H7 (cell line): ENCODE measurements at regions not wholly inside any gene's neighbourhood (a gene's known extent, or its start where the extent isn't known, plus 50 kb on each side); places are given as distances from the start of the nearest gene placed in this dataset.
A peak's percentile ranks its signal among the peaks of the same experiment; 100 is the strongest.
"Not testable (repeated sequence)": the region's sequence is repeated elsewhere in the genome, so short reads cannot be mapped to it uniquely, and the experiment has no call there.

Experiments
- DNase-seq: peaks from one replicate; pipeline ENCODE4 v3.0.0; 2012
- H3K27me3 ChIP-seq: 2 replicates; pipeline ENCODE4 v1.6.0; 2011; ENCODE audit warnings: mild to moderate bottlenecking, low read length; ENCODE audit not compliant: control insufficient read depth, insufficient read depth
- H3K36me3 ChIP-seq: replicated peaks from 2 replicates; pipeline ENCODE4 v1.5.1; 2011; ENCODE audit warnings: low read length; ENCODE audit not compliant: control insufficient read depth, insufficient read depth
- H3K4me3 ChIP-seq: 2 replicates; pipeline ENCODE4 v1.5.1; 2011; ENCODE audit warnings: low read depth, mild to moderate bottlenecking, control low read depth, low read length, moderate library complexity; ENCODE audit not compliant: insufficient read depth

DNA sequence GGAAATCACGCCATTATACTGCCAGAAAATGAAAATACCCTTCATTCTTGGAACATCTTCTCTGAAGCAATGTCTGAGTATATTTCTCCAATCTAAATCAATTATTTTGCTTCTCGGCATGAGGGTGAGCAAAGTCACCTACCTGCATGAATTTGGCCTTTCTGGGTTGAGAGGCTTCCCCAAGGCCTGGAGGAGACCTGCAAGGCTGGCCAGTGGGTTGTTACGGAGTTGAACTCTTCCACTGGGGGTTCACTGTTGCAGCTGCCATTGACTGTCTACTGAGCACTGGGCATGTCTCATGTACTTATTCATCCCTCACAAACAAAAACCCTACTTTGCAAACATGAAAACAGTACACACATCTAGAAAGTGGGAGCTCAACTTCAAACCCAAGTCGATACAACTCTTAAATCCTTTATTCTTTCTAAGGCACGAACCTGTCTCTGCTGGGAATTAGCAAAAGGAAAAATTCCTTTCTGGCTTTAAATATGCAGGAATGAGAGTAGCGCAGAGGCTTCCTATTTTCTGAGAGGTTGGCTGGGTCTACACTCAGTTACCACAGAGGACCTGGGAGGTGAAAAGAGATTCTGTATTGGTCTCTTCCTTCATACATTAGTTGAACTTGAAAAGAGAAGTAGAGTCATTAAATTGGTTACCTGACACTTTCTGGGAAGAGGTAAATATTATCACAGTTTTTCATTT, 87.6 kb upstream of the SGK1 start:
- no peaks in the 10 kb centered on the region for H3K27me3 ChIP-seq
- H3K4me3 ChIP-seq, result no peak overlapping the region
- DNase-seq, result peak; percentile 11
- H3K36me3 ChIP-seq, result no peaks in the 10 kb centered on the region

DNA sequence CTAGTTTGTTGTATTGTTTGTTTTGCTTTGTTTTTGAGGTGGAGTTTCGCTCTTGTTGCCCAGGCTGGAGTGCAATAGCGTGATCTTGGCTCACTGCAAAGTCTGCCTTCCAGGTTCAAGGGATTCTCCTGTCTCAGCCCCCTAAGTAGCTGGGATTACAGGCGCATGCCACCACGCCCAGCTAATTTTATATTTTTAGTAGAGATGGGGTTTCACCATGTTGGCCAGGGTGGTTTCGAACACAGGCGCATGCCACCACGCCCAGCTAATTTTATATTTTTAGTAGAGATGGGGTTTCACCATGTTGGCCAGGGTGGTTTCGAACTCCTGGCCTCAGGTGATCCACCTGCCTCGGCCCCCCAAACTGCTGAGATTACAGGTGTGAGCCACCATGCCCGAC, 85.4 kb upstream of the SGK1 start:
- not testable (repeated sequence) for H3K27me3 ChIP-seq, DNase-seq, H3K4me3 ChIP-seq, H3K36me3 ChIP-seq

- no peak for DNase-seq
- H3K4me3 ChIP-seq, result no peak overlapping the region
- H3K36me3 ChIP-seq, result no peaks in the 10 kb centered on the region
- no peaks in the 10 kb centered on the region for H3K27me3 ChIP-seq
Measured at GRCh38 chr6:134402372-134402984, 84.6 kb upstream of the SGK1 start.

- H3K4me3 ChIP-seq, result no peak overlapping the region
- no peaks in the 10 kb centered on the region for H3K36me3 ChIP-seq
- no peak for DNase-seq
- no peaks in the 10 kb centered on the region for H3K27me3 ChIP-seq
Measured at GRCh38 chr6:134400941-134401340, 83.0 kb upstream of the SGK1 start.

DNA sequence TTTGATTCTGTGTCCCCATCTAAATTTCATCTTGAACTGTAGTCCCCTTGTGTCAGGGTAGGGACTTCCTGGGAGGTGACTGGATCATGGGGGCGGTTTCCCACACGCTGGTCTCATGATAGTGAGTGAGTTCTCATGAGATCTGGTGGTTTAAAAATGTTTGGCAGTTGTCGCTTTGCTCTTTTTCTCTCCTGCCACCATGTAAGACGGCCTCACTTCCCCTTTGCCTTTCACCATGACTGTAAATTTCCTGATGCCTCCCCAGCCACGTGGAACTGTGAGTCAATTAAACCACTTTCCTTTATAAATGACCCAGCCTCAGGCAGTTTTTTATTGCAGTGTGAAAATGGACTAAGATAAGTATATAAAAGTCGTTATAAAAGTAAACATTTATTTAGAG, 80.5 kb upstream of the SGK1 start:
- Histone ChIP-seq H3K4me3 (no peak overlapping the region), H3K36me3 (no peaks in the 10 kb centered on the region), H3K27me3 (no peaks in the 10 kb centered on the region)
- no peak for DNase-seq

DNA sequence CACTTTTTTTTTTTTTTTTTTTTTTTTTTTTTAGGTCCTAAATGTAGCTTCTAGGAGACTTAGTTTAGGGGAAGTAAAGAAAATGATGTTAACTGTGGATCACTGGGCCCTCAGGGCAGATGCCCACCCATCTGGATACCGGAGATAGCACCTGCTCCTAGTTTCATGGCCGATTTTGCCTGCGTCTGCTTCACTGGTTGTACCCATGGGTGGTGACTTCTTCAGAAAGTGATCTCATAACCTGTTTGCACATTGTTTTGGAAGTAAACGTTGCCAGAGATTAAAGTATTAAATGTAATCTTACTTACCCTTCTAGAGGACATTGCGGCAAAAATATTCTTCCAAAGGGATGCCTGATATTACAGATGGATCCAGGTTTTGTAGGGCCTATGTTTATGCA, 79.8 kb upstream of the SGK1 start:
- Histone ChIP-seq H3K36me3 (no peaks in the 10 kb centered on the region), H3K27me3 (no peaks in the 10 kb centered on the region), H3K4me3 (no peak overlapping the region)
- DNase-seq, result no peak

DNA sequence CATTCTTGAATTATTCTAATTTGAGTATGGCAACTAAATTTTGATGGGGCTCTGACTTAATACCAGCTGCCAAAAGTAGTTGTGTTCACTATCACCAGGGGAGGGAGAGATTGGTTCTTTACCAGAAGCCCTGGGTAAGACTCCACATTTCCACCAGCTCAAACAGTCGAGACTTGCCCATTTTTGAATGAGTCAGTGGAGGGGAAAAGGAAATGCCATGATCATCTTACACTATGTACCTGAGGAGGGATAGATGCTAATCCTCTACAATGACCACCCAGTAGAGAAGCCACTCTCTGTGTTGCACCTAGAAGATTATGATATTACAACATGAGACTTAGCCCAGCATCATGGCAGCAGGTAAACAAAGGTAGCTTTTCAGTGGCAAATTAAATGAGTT, 77.0 kb upstream of the SGK1 start:
- H3K36me3 ChIP-seq, result no peaks in the 10 kb centered on the region
- no peak for DNase-seq
- no peak overlapping the region for H3K4me3 ChIP-seq
- H3K27me3 ChIP-seq, result no peaks in the 10 kb centered on the region

GRCh38 chr6:134394208-134394607, 76.3 kb upstream of the SGK1 start:
- Histone ChIP-seq H3K27me3 (no peaks in the 10 kb centered on the region), H3K4me3 (no peak overlapping the region), H3K36me3 (no peaks in the 10 kb centered on the region)
- no peak for DNase-seq

DNA sequence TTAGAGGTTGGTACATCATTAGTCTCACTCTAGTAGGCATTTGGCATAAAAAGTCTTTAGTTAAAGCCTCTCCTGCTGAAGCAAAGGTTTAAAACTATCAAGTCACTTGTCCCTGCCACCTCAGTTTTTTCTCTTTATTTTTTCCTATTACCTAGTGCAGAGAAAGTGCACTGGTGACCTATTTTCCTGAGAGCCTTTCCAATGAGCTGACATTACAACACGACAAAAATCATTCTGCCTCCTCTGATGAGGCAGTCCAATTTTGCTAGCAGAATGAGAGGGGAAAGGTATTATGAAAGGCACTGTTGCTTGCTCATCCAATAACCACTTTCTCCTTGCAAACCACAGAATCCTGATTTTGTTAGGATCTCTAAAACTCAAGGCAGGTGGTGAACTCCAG, 73.3 kb upstream of the SGK1 start:
- no peak for DNase-seq

GRCh38 chr6:134389658-134390057, 71.7 kb upstream of the SGK1 start:
- Histone ChIP-seq H3K36me3 (no peaks in the 10 kb centered on the region), H3K27me3 (no peaks in the 10 kb centered on the region), H3K4me3 (no peak overlapping the region)
- DNase-seq, result no peak

More for the DNA sequence above, 73.3 kb upstream of the SGK1 start:
- Histone ChIP-seq H3K36me3 (no peaks in the 10 kb centered on the region), H3K4me3 (no peak overlapping the region), H3K27me3 (no peaks in the 10 kb centered on the region)

DNA sequence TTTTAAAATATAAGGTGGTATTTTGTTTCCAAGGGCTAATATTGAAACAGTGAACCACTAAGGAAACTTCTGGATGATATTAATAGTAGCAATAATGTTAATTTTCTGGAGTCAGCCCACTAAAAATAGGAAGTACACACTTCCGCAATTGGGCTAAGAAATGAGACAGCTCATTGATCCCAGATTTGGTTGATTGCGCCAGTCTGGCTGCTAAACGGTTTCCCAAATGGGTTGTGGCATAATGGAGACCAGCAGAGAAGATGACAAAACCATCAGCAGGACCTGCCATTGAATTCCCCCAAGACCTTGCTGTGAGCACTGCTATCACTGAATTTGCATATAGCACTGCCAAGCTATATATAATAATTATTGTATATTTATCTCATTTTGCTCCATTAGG, 71.2 kb upstream of the SGK1 start:
- Histone ChIP-seq H3K36me3 (no peaks in the 10 kb centered on the region), H3K27me3 (no peaks in the 10 kb centered on the region), H3K4me3 (no peak overlapping the region)
- DNase-seq, result no peak

- H3K36me3 ChIP-seq, DNase-seq, H3K27me3 ChIP-seq, H3K4me3 ChIP-seq: not testable (repeated sequence)
Measured at GRCh38 chr6:134386482-134386881, 68.6 kb upstream of the SGK1 start.

GRCh38 chr6:134381959-134382358, 64.0 kb upstream of the SGK1 start:
- H3K27me3 ChIP-seq, result no peaks in the 10 kb centered on the region
- no peak overlapping the region for H3K4me3 ChIP-seq
- no peak for DNase-seq

DNA sequence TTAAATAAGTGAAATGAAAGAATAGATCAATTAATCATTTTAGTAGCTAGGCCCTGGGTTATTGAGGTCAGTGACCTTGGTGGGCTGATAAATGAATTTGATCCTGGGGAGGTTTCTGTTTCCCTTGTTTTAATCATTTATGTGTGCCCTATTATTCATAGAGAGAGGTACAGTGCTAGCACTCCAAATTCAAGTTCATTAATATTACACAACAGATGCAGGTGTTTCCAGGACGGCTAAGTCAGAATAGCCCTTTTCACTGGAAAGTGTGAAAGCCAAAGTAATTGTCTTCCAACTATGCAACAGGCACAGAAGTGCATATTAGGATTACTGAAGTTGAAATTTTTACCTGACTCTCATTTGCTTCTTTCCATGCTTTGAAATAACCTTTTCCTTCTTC, 61.7 kb upstream of the SGK1 start:
- no peaks in the 10 kb centered on the region for H3K36me3 ChIP-seq
- H3K27me3 ChIP-seq, result no peaks in the 10 kb centered on the region
- no peak for DNase-seq
- H3K4me3 ChIP-seq, result no peak overlapping the region

More at GRCh38 chr6:134381959-134382358, 64.0 kb upstream of the SGK1 start:
- H3K36me3 ChIP-seq, result no peaks in the 10 kb centered on the region

GRCh38 chr6:134379076-134379475, 61.2 kb upstream of the SGK1 start:
- Histone ChIP-seq H3K27me3 (no peaks in the 10 kb centered on the region), H3K36me3 (no peaks in the 10 kb centered on the region), H3K4me3 (no peak overlapping the region)
- peak; percentile 15 for DNase-seq
